ENCODE measurements at regions not wholly inside any gene's neighbourhood (a gene's known extent, or its start where the extent isn't known, plus 50 kb on each side); places are given as distances from the start of the nearest gene placed in this dataset.

DNA sequence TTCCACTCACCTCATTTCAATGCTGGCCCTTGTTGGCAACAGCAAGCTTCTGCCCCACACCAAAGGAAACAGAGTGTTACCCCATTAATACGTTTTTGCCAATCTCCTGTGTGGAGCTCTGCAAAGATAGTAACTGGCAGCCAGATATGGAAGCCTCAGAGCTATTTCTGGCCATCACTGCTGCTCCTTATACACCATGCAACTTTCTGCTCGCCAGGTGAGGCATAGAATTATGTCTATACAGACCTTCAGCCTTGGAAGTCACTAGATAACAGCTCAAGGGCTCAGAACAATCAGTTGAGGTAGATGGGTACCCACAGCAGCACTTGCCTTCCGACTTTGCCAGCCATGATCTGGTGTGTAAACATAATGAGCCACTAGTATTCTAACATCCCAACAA lies 214.8 kb upstream of the ALG10B start (continued):
- no peak for TF ChIP-seq SP4 (IDR thresholded peaks at IDR 0.05; ENCODE audit: low read length)
- no peak for TF ChIP-seq TCF12 (IDR thresholded peaks at IDR 0.05; ENCODE audit: low read depth, low read length)

DNA sequence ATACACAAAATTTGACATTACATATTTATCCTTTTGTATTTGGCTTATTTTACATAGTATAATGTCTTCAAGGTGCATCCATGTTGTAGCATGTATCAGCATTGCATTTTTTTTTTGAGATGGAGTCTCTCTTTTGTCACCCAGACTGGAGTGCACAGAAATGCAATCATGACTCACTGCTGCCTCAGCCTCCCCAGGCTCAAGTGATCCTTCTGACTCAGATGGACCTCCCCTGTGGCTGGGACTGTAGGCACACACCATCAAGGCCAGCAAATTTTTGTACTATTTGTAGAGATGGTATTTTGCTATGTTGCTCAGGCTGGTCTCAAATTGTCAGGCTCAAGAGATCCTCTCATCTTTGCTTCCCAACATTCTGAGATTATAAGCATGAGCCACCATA lies 214.4 kb upstream of the ALG10B start:
- Histone ChIP-seq H4K5ac (ENCODE audit: insufficient read length, low read depth, low read length) (no peak overlapping the region), H4K91ac (replicated peaks; ENCODE audit: insufficient read length, low read length) (no peak overlapping the region), H2BK120ac (replicated peaks; ENCODE audit: low read depth, low read length) (no peak overlapping the region), H4K20me1 (replicated peaks in 1 of 2; ENCODE audit: control insufficient read depth in 1 of 2, insufficient read depth in 2 of 2, low read length in 2 of 2) (no peaks in the 10 kb centered on the region), H3K4me3 (ENCODE audit: extremely low read depth in 1 of 4, insufficient read depth in 2 of 4, low read depth in 3 of 4, low read length in 4 of 4) (no peak overlapping the region), H3K4ac (replicated peaks; ENCODE audit: insufficient read length, low read depth, low read length) (no peak overlapping the region), H2AFZ (ENCODE audit: low read length) (no peak overlapping the region), H2BK12ac (ENCODE audit: low read depth, low read length) (no peak overlapping the region), H2BK15ac (ENCODE audit: low read length) (no peak overlapping the region), H2BK20ac (ENCODE audit: low read length) (no peak overlapping the region), H3K79me1 (ENCODE audit: low read depth, low read length) (no peaks in the 10 kb centered on the region), H3K36me3 (ENCODE audit: control insufficient read depth in 2 of 4, insufficient read depth in 4 of 4, low read length in 3 of 4) (no peaks in the 10 kb centered on the region; a peak in 1 of 8 replicates), H4K8ac (ENCODE audit: extremely low read depth, insufficient read depth, low read length) (no peak overlapping the region), H3K4me1 (replicated peaks in 1 of 4; ENCODE audit: control insufficient read depth in 3 of 4, insufficient read depth in 4 of 4, low read length in 3 of 4) (no peaks in the 10 kb centered on the region), H3K27me3 (replicated peaks in 1 of 4; ENCODE audit: control insufficient read depth in 3 of 4, extremely low read depth in 1 of 4, insufficient read depth in 3 of 4, low read length in 3 of 4) (no peaks in the 10 kb centered on the region), H3K4me2 (ENCODE audit: insufficient read depth in 1 of 2, low read depth in 2 of 2, low read length in 2 of 2) (no peak overlapping the region), H3K9me3 (ENCODE audit: insufficient read depth in 2 of 2, low read depth in 1 of 2, low read length in 1 of 2) (peaks cover 37 to 60% of the 10 kb centered on the region in 2 experiments), H2AK5ac (ENCODE audit: low read depth, low read length) (no peak overlapping the region), H3K18ac (ENCODE audit: extremely low read depth, low read length) (no peak overlapping the region), H3K56ac (replicated peaks; ENCODE audit: insufficient read length, low read depth, low read length) (no peak overlapping the region), H3K79me2 (ENCODE audit: control insufficient read depth in 1 of 2, insufficient read depth in 2 of 2, low read length in 2 of 2) (no peaks in the 10 kb centered on the region), H3K9ac (replicated peaks in 1 of 4; ENCODE audit: extremely low read depth in 1 of 4, low read depth in 3 of 4, low read length in 3 of 4) (no peak overlapping the region), H2BK5ac (ENCODE audit: low read depth, low read length) (no peak overlapping the region), H3K14ac (ENCODE audit: insufficient read length) (no peak overlapping the region), H3K27ac (ENCODE audit: low read depth, low read length) (no peak overlapping the region), H3K23ac (ENCODE audit: insufficient read length) (no peak overlapping the region), H3K23me2 (ENCODE audit: low read depth, low read length) (no peaks in the 10 kb centered on the region)
- ChIA-PET CTCF (ENCODE audit: partially characterized antibody) (no interaction called here), POLR2A (ENCODE audit: partially characterized antibody) (no interaction called here)
- no peak for TF ChIP-seq SIX5 (IDR thresholded peaks at IDR 0.05; ENCODE audit: low read depth, low read length)
- no peak for TF ChIP-seq TAF1 (IDR thresholded peaks at IDR 0.05; ENCODE audit: low read depth, low read length)
- TF ChIP-seq, protein P1, sequence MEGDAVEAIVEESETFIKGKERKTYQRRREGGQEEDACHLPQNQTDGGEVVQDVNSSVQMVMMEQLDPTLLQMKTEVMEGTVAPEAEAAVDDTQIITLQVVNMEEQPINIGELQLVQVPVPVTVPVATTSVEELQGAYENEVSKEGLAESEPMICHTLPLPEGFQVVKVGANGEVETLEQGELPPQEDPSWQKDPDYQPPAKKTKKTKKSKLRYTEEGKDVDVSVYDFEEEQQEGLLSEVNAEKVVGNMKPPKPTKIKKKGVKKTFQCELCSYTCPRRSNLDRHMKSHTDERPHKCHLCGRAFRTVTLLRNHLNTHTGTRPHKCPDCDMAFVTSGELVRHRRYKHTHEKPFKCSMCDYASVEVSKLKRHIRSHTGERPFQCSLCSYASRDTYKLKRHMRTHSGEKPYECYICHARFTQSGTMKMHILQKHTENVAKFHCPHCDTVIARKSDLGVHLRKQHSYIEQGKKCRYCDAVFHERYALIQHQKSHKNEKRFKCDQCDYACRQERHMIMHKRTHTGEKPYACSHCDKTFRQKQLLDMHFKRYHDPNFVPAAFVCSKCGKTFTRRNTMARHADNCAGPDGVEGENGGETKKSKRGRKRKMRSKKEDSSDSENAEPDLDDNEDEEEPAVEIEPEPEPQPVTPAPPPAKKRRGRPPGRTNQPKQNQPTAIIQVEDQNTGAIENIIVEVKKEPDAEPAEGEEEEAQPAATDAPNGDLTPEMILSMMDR (IDR thresholded peaks at IDR 0.05; ENCODE audit: control extremely low read depth in 1 of 3, insufficient read depth in 1 of 3, low read depth in 1 of 3, low read length in 3 of 3) = no peak
- TF ChIP-seq JUN (IDR thresholded peaks at IDR 0.05; ENCODE audit: low read depth, low read length) = no peak
- no peak for TF ChIP-seq HDAC2 (IDR thresholded peaks at IDR 0.05; ENCODE audit: borderline replicate concordance in 1 of 2, low read depth in 2 of 2, low read length in 2 of 2)
- TF ChIP-seq KDM5A (IDR thresholded peaks at IDR 0.05; ENCODE audit: low read length) = no peak
- FAIRE-seq (no peak), DNase-seq (ENCODE audit: low read depth in 1 of 2, low spot score in 2 of 2) (no peak)
